ENCODE measurements at regions not wholly inside any gene's neighbourhood (a gene's known extent, or its start where the extent isn't known, plus 50 kb on each side); places are given as distances from the start of the nearest gene placed in this dataset.
A peak's percentile ranks its signal among the peaks of the same experiment; 100 is the strongest.

- no peak for TF ChIP-seq CTCF (IDR thresholded peaks at IDR 0.05; ENCODE audit: extremely low read depth, missing control alignments)
- no peak for DNase-seq (ENCODE audit: low spot score)
Observed at GRCh38 chr4:14771094-14771493, 231.2 kb upstream of the CPEB2 start.

GRCh38 chr4:14771504-14772175 lies 230.6 kb upstream of the CPEB2 start:
- DNase-seq (ENCODE audit: low spot score): no peak
- TF ChIP-seq CTCF (IDR thresholded peaks at IDR 0.05; ENCODE audit: extremely low read depth, missing control alignments): no peak

- no peak for DNase-seq (ENCODE audit: low spot score)
- TF ChIP-seq CTCF (IDR thresholded peaks at IDR 0.05; ENCODE audit: extremely low read depth, missing control alignments): no peak
Observed at GRCh38 chr4:14772388-14772787, 229.9 kb upstream of the CPEB2 start.

GRCh38 chr4:14783011-14783877 lies 219.0 kb upstream of the CPEB2 start:
- DNase-seq (ENCODE audit: low spot score): peak; percentile 24
- TF ChIP-seq CTCF (IDR thresholded peaks at IDR 0.05; ENCODE audit: extremely low read depth, missing control alignments): no peak

GRCh38 chr4:14787221-14787620 lies 215.1 kb upstream of the CPEB2 start:
- TF ChIP-seq CTCF (IDR thresholded peaks at IDR 0.05; ENCODE audit: extremely low read depth, missing control alignments): no peak
- DNase-seq (ENCODE audit: low spot score): no peak

GRCh38 chr4:14787894-14788293 lies 214.4 kb upstream of the CPEB2 start:
- DNase-seq (ENCODE audit: low spot score): no peak
- TF ChIP-seq CTCF (IDR thresholded peaks at IDR 0.05; ENCODE audit: extremely low read depth, missing control alignments): no peak

GRCh38 chr4:14790494-14790893 lies 211.8 kb upstream of the CPEB2 start:
- no peak for DNase-seq (ENCODE audit: low spot score)
- no peak for TF ChIP-seq CTCF (IDR thresholded peaks at IDR 0.05; ENCODE audit: extremely low read depth, missing control alignments)

Data from GM20000 (cell line).